ENCODE measurements at regions not wholly inside any gene's neighbourhood (a gene's known extent, or its start where the extent isn't known, plus 50 kb on each side); places are given as distances from the start of the nearest gene placed in this dataset.
"Not testable (repeated sequence)": the region's sequence is repeated elsewhere in the genome, so short reads cannot be mapped to it uniquely, and the experiment has no call there.

DNA sequence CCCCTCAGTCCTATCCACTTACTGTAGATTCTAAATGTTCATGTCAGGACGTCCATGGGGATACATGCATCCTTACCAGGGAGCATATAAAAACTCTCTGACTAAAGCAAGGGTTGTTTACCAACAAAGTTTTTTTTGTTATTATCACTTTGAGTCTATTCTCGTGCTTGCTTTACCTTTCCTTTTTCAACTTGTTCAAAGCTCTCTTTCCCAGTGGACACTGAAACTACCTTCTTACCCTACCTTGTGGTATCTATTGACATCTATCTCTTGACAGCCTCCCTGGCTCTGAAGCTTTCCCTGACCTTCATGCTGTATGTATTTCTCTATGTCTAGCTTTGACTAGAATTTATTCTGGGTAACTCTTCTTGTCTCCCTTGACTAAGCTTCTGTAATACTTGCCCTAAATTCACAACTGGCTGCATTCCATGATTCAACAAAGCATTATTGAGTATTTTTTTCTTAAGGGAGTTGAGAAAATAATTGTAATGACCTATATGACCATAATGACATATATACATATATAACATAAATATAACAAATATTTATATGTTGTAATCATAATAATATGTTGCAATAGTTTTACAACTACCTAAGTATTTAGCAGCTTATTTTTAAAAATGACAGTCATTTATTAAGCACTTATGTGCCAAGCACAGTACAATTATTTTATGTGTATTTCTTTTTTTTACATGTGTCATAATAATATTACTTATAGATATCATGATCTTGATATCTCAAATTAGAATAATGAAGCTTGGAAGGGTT lies 403.4 kb upstream of the SPRY2 start:
- in situ Hi-C loops (cut with HindIII; ENCODE audit: low sequenced_read_pairs): no loop called here

DNA sequence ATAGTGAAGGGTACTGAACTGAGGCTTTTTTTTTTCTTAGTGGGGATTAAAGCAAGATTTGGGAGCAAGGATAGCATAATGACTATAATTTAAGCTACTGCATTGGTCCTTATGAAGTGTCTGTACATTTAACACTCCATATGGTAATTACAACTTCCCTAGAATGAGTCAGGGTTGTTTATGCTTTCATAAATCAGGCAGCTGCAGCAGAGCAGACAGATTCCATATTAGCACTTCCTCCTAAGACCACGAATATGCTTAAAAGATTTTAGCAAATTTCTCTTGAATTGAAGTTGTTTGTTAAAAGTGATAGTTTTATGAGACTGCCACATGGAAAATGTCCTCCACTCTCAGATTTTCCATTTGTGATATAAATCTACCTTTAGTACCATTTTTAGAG lies 401.1 kb upstream of the SPRY2 start:
- in situ Hi-C loops (cut with HindIII; ENCODE audit: low sequenced_read_pairs): no loop called here

DNA sequence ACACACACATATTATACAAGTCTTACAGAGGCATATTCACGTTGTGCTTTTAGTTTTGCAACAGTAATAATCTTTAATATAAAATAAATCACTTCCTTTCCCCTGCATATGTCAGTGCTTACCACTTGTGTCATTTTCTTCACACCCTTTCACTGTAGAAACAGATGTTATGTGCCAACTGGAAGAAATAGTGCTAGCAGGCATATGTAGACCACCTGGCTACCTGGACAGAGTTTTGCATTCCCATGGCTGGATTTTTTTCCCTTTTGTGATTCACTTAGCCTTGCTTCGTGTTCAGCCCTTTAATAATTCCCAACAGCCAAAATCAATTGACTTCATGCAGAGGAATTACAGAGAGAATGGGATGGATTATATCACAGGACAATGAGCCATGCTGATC lies 399.1 kb upstream of the SPRY2 start:
- in situ Hi-C loops (cut with HindIII; ENCODE audit: low sequenced_read_pairs): no loop called here

DNA sequence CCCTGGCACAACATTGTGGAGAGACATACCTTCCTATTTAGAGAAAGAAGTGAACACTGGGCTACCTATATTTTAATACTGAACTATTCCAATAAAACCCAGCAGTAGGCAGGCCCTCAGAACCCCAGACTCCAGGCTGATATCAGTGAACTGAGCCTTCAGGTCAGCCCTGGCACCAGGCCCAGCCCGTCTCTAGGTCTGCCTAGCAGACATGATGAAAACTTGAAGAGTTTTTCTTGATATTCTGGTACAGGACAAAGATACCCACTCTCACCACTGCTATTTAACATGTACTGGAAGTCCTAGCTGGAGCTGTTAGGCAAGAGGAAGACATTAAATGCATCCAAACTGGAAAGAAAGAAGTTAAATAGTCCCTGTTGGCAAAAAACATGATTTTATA lies 396.6 kb upstream of the SPRY2 start:
- in situ Hi-C loops (cut with HindIII; ENCODE audit: low sequenced_read_pairs): no loop called here

DNA sequence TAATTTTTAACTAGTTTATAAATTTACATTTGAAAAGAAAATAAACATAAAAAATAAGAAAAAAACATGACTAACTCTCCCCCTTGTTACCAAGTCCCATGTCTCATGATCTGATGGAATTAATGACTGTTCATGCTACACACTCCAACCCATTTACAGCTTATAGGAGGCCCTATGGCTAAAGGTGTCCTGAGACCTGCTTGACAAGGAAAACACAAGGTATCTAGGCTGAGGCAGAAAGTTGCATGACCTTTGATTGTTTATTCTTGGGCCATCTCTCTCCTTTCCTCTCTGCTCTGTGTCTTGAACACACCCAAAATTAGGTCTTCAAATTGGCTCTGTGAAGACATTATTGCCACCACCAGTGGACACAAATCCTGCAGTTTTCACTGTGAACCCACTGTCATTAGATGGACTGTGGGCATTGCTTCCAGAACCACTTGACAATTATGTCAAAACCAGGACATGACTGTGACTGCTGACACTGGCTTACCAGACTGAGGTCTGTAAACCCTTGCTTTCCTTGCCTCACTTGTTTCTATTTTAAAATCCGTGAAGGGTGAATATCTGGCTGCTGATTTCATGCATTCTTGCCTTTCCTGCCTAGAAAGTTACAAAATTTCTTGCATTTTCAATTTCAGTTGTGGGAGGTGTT lies 386.5 kb upstream of the SPRY2 start:
- in situ Hi-C loops (cut with HindIII; ENCODE audit: low sequenced_read_pairs): no loop called here

DNA sequence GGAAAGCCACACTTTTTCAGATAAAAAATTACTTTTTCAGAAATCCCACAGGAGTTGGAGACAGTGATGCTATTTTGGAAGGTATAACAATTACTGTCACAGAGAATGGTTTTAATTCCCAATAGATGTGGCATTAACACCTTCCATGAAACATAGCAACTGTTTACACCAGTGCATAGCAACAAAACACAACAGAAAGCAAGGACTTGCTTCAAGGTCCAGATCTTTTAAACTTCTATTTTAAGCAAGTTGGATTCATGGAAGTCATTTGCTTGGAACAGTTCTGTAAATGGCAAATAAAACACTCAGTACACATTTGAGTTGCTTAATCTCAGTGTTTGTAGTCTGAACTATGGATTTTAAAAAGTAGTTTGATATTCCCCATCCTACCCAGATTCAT lies 385.9 kb upstream of the SPRY2 start:
- in situ Hi-C loops (cut with HindIII; ENCODE audit: low sequenced_read_pairs): no loop called here

DNA sequence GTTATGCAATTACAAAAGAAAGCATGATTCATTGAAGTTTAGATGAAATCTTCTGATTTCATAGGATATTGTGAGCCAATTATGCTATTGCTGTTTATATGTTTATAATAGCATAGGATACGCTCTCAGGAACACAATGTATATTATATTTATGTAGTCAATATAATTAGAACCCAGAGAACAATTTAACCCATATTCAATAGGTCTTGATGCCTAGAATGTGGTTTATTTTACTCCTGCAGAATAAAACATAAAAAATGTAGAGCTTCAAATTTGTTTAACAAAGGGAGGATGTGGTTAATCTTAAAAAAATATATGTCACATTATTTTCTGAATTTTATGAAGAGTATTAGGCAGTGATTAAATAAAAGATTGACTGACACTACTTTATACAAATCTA lies 380.8 kb upstream of the SPRY2 start:
- in situ Hi-C loops (cut with HindIII; ENCODE audit: low sequenced_read_pairs): no loop called here

DNA sequence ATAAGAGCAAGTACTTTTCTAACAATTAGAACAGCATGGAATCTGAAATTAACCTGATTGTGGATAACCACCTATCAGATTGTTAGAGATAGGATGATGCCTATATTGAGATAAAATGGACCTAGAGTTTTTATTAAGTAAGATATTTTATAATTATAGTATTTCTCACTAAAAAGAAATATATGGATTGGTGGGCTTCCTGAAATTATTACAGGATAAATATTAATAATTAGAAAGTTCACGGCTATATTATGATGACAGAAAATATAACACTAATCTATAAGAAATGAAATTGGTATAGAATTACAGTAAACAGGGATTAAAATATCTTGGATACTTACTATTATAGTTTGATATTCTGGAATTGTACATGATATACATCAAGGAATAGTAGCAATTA lies 378.0 kb upstream of the SPRY2 start:
- in situ Hi-C loops (cut with HindIII; ENCODE audit: low sequenced_read_pairs): no loop called here

DNA sequence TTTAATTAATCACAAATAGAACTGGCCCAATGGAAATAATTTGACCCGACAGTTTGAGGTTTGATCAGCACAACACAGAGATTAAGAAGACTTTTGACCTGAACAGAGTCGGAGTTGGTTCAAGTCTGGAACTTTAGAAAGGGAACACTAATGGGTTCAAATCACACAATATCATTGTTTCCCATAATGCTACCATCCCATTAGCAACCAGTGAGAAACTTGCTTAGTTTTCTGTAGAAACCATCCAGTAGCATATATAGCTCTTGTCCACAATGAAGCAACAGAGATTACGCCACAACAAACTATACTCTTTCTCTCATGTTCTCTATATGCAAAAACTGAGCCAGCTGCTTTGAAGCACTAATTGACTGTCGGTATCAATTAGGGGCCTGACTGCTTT lies 376.9 kb upstream of the SPRY2 start:
- in situ Hi-C loops (cut with HindIII; ENCODE audit: low sequenced_read_pairs): no loop called here

DNA sequence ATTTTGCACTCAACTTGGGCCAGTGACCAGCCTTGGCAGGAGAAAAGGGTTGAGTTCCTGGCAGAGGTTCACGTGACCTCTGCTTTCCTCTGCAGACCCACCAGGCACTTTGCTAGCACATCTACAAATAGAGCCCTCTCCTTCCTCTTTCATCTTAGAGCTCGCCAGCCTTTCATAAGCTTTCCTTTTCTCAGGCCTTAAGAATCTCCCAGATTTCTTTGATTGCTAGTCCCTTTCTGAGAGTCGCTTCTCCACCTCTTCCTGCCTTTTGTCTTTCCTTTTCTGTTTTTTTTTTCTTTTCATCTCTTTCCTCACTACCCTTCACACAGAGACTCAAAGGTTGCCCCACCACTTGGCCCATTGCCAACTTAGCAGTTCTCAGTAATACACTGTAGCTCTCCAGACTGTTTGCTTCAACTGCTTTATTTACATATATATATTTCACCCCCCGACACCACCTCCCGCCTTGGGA lies 375.7 kb upstream of the SPRY2 start:
- in situ Hi-C loops (cut with HindIII; ENCODE audit: low sequenced_read_pairs): no loop called here

DNA sequence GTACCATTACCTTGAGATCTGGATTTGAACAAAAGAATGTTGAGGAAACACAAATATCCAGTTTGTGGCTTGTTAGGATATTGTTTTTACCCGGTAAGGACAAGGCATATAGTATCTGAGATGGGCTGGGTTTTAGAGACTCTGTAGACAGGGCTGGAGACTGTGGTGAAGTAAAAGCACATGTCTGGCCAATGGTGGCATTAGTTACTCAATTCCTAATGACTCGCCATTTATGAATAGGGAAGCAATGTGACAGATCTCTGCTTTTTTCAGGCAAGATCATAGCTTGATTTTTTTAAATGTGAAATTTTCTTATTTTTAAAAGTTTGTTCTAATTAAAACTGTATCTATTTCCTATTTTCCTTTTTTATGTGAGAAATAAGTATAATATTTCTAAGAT lies 371.1 kb upstream of the SPRY2 start:
- in situ Hi-C loops (cut with HindIII; ENCODE audit: low sequenced_read_pairs): no loop called here

DNA sequence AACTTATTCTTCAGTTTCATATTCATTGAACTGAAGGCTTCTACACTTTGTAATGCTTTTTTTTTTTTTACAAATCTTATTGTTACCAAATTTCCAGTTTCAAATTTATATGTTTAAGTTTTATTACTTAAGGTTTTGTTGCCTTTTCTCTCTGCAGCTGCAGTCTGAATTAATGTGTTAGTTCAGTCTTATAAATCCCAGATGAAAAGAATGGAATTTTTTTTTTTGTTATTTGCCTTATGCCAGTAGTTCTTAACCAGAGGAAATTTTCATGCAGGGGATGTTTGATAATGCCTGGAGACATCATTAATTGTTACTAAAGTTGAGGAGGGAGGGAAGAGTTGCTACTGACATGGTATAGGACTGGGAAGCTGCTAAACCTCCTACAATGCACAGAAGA lies 367.9 kb upstream of the SPRY2 start:
- in situ Hi-C loops (cut with HindIII; ENCODE audit: low sequenced_read_pairs): no loop called here

DNA sequence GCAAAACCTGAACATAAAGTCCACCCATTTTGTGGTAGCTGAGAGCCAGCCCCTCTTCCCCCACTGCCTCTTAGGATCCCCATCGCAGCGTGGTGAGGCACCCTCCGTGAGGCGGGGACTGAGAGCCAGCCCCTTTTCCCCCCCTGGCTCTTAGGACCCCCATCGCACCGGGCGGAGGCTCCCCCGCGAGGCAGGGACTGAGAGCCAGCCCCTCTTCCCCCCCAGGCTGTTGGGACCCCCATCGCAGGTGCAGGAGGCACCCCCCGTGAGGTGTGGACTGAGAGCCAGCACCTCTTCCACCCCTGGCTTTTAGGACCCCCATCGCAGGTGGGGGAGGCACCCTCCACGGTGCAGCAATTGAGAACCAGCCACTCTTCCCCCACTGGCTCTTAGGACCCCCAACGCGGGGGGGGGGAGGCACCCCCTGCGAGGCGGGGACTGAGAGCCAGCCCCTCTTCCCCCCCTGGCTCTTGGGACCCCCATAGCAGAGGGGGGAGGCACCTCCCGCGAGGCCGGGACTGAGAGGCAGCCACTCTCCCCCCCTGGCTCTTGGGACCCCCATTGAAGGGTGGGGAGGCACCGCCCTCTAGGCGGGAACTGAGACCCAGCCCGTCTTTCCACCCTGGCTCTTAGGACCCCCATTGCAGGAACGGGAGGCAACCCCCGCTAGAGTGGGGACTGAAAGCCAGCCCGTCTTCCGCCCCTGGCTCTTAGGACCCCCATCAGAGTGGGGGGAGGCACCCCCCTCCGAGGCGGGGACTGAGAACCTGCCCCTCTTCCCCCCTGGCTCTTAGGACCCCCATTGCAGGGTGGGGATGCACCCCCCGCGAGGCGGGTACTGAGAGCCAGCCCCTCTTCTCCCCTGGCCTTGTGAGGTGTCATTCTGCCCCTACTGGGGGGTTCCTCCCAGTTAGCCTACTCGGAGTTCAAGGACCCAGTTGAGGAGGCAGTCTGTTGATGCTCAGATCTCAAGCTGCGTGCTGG lies 366.4 kb upstream of the SPRY2 start:
- in situ Hi-C loops (cut with HindIII; ENCODE audit: low sequenced_read_pairs): no loop called here

DNA sequence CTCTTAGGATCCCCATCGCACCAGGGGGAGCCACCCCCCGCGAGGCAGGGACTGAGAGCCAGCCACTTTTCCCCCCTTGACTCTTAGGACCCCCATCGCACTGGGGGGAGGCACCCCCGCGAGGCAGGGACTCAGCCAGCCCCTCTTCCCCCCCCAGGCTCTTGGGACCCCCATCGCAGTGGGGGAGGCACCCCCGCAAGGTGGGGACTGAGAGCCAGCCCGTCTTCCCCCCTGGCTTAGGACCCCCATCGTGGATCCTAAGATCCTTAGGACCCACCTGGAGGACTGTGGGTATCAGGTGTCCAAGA lies 365.2 kb upstream of the SPRY2 start:
- in situ Hi-C loops (cut with HindIII; ENCODE audit: low sequenced_read_pairs): no loop called here

DNA sequence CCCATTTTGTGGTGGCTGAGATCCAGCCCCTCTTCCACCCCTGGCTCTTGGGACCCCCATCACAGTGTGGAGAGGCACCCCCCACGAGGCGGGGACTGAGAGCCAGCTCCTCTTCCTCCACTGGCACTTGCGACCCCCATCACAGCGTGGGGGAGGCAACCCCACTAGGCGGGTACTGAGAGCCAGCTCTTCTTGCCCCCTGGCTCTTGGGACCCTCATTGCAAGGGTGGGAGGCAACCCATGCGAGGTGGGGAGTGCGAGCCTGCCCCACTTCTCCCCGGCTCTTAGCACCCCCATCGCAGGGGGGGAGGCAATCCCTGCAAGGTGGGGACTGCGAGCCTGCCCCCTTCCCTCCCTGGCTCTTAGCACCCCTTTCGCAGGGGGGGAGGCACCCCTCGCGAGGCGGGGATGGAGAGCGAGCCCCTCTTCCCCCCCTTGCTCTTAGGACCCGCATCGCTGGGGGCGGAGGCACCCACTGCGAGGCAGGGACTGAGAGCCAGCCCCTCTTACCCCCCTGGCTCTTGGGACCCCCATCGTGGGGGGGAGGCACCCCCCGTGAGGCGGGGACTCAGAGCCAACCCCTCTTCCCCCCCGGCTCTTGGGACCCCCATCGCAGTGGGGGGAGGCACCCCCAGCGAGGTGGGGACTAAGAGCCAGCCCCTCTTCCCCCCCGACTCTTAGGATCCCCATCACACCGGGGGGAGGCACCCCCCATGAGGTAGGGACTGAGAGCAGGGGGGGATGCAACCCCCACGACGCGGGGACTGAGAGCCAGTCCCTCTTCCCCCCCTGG lies 364.6 kb upstream of the SPRY2 start:
- in situ Hi-C loops (cut with HindIII; ENCODE audit: low sequenced_read_pairs): no loop called here

DNA sequence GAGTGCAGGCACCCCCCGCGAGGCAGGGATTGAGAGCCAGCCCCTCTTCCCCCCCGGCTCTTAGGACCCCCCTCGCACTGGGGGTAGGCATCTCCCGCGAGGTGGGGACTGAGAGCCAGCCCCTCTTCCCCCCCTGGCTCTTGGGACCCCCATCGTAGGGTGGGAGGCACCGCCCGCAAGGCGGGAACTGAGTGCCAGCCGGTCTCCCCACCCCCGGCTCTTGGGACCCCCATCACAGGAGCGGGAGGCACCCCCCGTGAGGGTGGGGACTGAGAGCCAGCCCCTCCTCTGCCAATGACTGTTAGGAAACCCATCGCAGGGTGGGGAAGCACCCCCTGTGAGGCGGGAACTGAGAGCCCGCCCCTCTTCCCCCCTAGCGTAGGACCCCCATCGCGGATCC lies 363.4 kb upstream of the SPRY2 start:
- in situ Hi-C loops (cut with HindIII; ENCODE audit: low sequenced_read_pairs): no loop called here

DNA sequence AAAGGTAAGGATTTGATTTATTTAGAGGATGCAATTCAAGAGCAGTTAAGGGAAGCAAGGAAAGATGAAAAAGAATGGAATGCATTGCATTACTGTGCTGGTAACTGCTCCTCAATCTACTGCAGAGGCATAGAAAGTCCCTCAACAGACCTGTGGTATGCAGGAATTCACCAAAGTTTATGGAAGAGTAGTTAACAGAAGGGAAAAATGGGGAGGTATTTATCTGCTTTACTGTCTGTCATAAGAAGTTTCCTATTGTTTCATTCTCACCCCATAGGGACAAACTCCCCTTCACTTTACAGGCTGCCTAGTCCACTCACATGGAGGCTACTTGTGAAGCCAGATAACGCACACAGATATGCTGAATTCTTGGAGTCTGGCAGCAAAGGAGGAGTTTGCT lies 354.9 kb upstream of the SPRY2 start:
- in situ Hi-C loops (cut with HindIII; ENCODE audit: low sequenced_read_pairs): no loop called here

DNA sequence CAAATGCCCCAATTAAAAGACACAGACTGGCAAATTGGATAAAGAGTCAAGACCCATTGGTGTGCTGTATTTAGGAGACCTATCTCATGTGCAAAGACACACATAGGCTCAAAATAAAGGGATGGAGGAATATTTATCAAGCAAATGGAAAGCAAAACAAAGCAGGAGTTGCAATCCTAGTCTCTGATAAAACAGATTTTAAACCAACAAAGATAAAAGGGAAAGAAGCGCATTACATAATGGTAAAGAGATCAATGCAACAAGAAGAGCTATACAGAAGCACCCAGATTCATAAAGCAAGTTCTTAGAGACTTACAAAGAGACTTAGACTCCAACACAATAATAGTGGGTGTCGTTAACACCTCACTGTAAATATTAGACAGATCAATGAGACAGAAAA lies 350.9 kb upstream of the SPRY2 start:
- in situ Hi-C loops (cut with HindIII; ENCODE audit: low sequenced_read_pairs): not testable (repeated sequence)

DNA sequence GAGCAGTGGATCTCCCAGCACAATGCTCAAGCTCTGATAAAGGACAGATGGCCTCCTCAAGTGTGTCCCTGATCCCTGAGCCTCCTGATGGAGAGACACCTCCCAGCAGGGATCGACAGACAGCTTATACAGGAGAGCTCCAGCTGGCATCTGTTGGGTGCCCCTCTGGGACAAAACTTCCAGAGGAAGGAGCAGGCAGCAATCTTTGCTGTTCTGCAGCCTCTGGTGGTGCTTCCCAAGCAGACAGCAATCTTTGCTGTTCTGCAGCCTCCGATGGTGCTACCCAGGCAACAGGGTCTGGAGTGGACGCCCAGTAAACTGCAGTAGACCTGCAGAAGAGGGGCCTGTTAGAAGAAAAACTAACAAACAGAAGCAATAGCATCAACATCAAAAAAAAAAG lies 349.3 kb upstream of the SPRY2 start:
- in situ Hi-C loops (cut with HindIII; ENCODE audit: low sequenced_read_pairs): no loop called here

DNA sequence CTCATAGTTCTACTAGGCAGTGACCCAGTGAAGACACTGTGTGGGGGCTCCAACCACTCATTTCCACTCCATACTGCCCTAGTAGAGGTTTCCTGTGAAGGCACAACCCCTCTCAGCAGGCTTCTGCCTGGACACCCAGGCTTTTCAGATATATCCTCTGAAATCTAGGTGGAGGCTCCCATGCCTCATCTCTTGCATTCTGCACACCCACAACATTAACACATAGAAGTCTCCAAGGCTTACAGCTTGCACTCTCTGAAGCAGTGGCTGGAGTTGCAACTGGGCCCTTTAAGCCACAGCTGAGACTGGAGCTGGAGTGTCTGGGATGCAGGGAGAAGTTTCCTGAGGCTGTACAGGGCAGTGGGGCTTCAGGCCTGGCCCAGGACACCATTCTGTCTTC lies 347.7 kb upstream of the SPRY2 start:
- in situ Hi-C loops (cut with HindIII; ENCODE audit: low sequenced_read_pairs): no loop called here

DNA sequence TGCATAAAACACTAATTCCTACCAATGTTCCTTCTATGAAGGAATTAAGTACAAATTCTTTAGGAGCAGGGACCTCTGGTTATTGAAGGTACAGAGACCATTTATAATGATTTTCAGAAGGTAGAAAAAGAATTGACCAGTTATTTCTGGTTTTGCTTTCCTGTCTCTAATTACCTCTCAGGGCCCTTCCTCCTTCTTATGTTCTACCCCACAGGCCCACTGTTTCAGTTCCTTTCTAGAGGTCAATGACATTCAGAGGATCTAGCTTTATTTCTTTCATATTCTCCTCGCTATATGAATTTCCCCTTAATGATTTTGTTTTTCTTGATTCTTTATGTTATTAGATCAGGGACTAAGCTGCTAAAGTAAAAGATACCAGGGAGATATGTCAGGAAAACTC lies 345.0 kb upstream of the SPRY2 start:
- in situ Hi-C loops (cut with HindIII; ENCODE audit: low sequenced_read_pairs): no loop called here

Measured in endothelial cell of hepatic sinusoid (primary cell).